ENCODE measurements at regions not wholly inside any gene's neighbourhood (a gene's known extent, or its start where the extent isn't known, plus 50 kb on each side); places are given as distances from the start of the nearest gene placed in this dataset.

- H3K9ac ChIP-seq (ENCODE audit: low read length), result no peak overlapping the region
- no peak overlapping the region for H3K27ac ChIP-seq (ENCODE audit: low read length)
- TF ChIP-seq EZH2phosphoT487 (IDR thresholded peaks at IDR 0.05; ENCODE audit: low read depth) (no peak), CTCF (IDR thresholded peaks at IDR 0.05; ENCODE audit: low read depth, low read length) (no peak)
- no peak overlapping the region for H3K4me2 ChIP-seq (ENCODE audit: low read length)
- no peak overlapping the region for H3K4me3 ChIP-seq (ENCODE audit: low read length)
- no peaks in the 10 kb centered on the region for H3K27me3 ChIP-seq (ENCODE audit: low read depth, low read length)
- H3K79me2 ChIP-seq (ENCODE audit: low read length), result no peaks in the 10 kb centered on the region
- H3K9me3 ChIP-seq (ENCODE audit: insufficient read depth, low read length), result no peaks in the 10 kb centered on the region
- no peaks in the 10 kb centered on the region for H3K4me1 ChIP-seq (ENCODE audit: low read length)
- no peaks in the 10 kb centered on the region for H4K20me1 ChIP-seq (ENCODE audit: insufficient read depth, low read length)
- H3K36me3 ChIP-seq (replicated peaks; ENCODE audit: low read depth, low read length), result no peaks in the 10 kb centered on the region
- no peak overlapping the region for H2AFZ ChIP-seq (ENCODE audit: low read depth, low read length)
Observed at GRCh38 chr1:106325600-106325999, 730.9 kb upstream of the PRMT6 start.

GRCh38 chr1:106344494-106344893 is 712.0 kb upstream of the PRMT6 start:
- H3K79me2 ChIP-seq (ENCODE audit: low read length), result no peaks in the 10 kb centered on the region
- H3K4me2 ChIP-seq (ENCODE audit: low read length), result no peak overlapping the region
- no peak overlapping the region for H3K27ac ChIP-seq (ENCODE audit: low read length)
- H3K27me3 ChIP-seq (ENCODE audit: low read depth, low read length), result no peaks in the 10 kb centered on the region
- H3K9me3 ChIP-seq (ENCODE audit: insufficient read depth, low read length), result no peaks in the 10 kb centered on the region
- TF ChIP-seq CTCF (IDR thresholded peaks at IDR 0.05; ENCODE audit: low read depth, low read length) (no peak), EZH2phosphoT487 (IDR thresholded peaks at IDR 0.05; ENCODE audit: low read depth) (no peak)
- H3K9ac ChIP-seq (ENCODE audit: low read length), result no peak overlapping the region
- no peak overlapping the region for H3K4me3 ChIP-seq (ENCODE audit: low read length)
- H3K4me1 ChIP-seq (ENCODE audit: low read length), result no peaks in the 10 kb centered on the region
- H3K36me3 ChIP-seq (replicated peaks; ENCODE audit: low read depth, low read length), result no peaks in the 10 kb centered on the region
- no peaks in the 10 kb centered on the region for H4K20me1 ChIP-seq (ENCODE audit: insufficient read depth, low read length)
- H2AFZ ChIP-seq (ENCODE audit: low read depth, low read length), result no peak overlapping the region

GRCh38 chr1:106360252-106360651 is 696.2 kb upstream of the PRMT6 start:
- Histone ChIP-seq H3K9ac (ENCODE audit: low read length) (no peak overlapping the region), H3K4me2 (ENCODE audit: low read length) (no peak overlapping the region), H3K9me3 (ENCODE audit: insufficient read depth, low read length) (no peaks in the 10 kb centered on the region), H3K27me3 (ENCODE audit: low read depth, low read length) (no peaks in the 10 kb centered on the region), H3K27ac (ENCODE audit: low read length) (no peak overlapping the region), H2AFZ (ENCODE audit: low read depth, low read length) (no peak overlapping the region), H3K4me1 (ENCODE audit: low read length) (no peaks in the 10 kb centered on the region), H3K36me3 (replicated peaks; ENCODE audit: low read depth, low read length) (no peaks in the 10 kb centered on the region), H4K20me1 (ENCODE audit: insufficient read depth, low read length) (no peaks in the 10 kb centered on the region), H3K79me2 (ENCODE audit: low read length) (no peaks in the 10 kb centered on the region), H3K4me3 (ENCODE audit: low read length) (no peak overlapping the region)
- no peak for TF ChIP-seq EZH2phosphoT487 (IDR thresholded peaks at IDR 0.05; ENCODE audit: low read depth)
- no peak; the same call in 1 of the 2 replicates for TF ChIP-seq CTCF (IDR thresholded peaks at IDR 0.05; ENCODE audit: low read depth, low read length)

GRCh38 chr1:106366627-106367319 is 689.7 kb upstream of the PRMT6 start:
- Histone ChIP-seq H3K4me3 (ENCODE audit: low read length) (no peak overlapping the region), H3K9me3 (ENCODE audit: insufficient read depth, low read length) (no peaks in the 10 kb centered on the region), H3K4me1 (ENCODE audit: low read length) (peaks cover 7% of the 10 kb centered on the region; the same call in 1 of the 2 replicates), H3K9ac (ENCODE audit: low read length) (no peak overlapping the region), H3K27ac (ENCODE audit: low read length) (no peak overlapping the region), H3K36me3 (replicated peaks; ENCODE audit: low read depth, low read length) (no peaks in the 10 kb centered on the region), H3K79me2 (ENCODE audit: low read length) (no peaks in the 10 kb centered on the region), H3K4me2 (ENCODE audit: low read length) (no peak overlapping the region), H3K27me3 (ENCODE audit: low read depth, low read length) (no peaks in the 10 kb centered on the region), H2AFZ (ENCODE audit: low read depth, low read length) (no peak overlapping the region), H4K20me1 (ENCODE audit: insufficient read depth, low read length) (no peaks in the 10 kb centered on the region)
- TF ChIP-seq CTCF (IDR thresholded peaks at IDR 0.05; ENCODE audit: low read depth, low read length), result no peak
- TF ChIP-seq EZH2phosphoT487 (IDR thresholded peaks at IDR 0.05; ENCODE audit: low read depth), result no peak

All from OCI-LY3 (cell line).